ENCODE measurements at regions not wholly inside any gene's neighbourhood (a gene's known extent, or its start where the extent isn't known, plus 50 kb on each side); places are given as distances from the start of the nearest gene placed in this dataset.

DNA sequence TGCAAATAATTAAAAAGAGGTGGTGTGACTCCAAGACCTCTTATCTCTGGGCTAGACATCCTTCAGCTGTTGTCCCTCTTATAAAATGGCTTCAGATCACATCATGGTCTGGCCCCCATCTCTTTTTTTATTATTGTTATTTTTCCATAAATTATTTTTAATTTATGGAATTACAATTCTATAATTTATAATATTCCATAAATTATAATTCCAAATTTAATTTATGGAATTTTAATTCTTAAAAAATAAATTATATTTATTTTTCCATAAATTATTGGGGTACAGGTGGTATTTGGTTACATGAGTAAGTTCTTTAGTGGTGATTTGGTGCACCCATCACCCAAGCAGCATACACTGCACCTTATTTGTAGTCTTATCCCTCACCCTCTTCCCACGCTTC is 65.9 kb upstream of the GJA5 start:
- no peak for TF ChIP-seq POLR2AphosphoS5 (IDR thresholded peaks at IDR 0.05)
- no peak for TF ChIP-seq POLR2A (IDR thresholded peaks at IDR 0.05)
- TF ChIP-seq, protein P1, sequence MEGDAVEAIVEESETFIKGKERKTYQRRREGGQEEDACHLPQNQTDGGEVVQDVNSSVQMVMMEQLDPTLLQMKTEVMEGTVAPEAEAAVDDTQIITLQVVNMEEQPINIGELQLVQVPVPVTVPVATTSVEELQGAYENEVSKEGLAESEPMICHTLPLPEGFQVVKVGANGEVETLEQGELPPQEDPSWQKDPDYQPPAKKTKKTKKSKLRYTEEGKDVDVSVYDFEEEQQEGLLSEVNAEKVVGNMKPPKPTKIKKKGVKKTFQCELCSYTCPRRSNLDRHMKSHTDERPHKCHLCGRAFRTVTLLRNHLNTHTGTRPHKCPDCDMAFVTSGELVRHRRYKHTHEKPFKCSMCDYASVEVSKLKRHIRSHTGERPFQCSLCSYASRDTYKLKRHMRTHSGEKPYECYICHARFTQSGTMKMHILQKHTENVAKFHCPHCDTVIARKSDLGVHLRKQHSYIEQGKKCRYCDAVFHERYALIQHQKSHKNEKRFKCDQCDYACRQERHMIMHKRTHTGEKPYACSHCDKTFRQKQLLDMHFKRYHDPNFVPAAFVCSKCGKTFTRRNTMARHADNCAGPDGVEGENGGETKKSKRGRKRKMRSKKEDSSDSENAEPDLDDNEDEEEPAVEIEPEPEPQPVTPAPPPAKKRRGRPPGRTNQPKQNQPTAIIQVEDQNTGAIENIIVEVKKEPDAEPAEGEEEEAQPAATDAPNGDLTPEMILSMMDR (IDR thresholded peaks at IDR 0.05): no peak
- no peak for TF ChIP-seq EP300 (IDR thresholded peaks at IDR 0.05)
- H3K4me1 ChIP-seq: no peaks in the 10 kb centered on the region
- H3K36me3 ChIP-seq: no peaks in the 10 kb centered on the region
- no peak overlapping the region for H3K27ac ChIP-seq
- no peak for DNase-seq
- intact Hi-C loops (cut with DNase I): no loop called here
- H3K4me3 ChIP-seq: no peak overlapping the region
- no peaks in the 10 kb centered on the region for H3K9me3 ChIP-seq
- WGBS, 2 donors: 87 to 93% methylated on average over 1 of the region's 1 CpG
- H3K27me3 ChIP-seq: no peaks in the 10 kb centered on the region

DNA sequence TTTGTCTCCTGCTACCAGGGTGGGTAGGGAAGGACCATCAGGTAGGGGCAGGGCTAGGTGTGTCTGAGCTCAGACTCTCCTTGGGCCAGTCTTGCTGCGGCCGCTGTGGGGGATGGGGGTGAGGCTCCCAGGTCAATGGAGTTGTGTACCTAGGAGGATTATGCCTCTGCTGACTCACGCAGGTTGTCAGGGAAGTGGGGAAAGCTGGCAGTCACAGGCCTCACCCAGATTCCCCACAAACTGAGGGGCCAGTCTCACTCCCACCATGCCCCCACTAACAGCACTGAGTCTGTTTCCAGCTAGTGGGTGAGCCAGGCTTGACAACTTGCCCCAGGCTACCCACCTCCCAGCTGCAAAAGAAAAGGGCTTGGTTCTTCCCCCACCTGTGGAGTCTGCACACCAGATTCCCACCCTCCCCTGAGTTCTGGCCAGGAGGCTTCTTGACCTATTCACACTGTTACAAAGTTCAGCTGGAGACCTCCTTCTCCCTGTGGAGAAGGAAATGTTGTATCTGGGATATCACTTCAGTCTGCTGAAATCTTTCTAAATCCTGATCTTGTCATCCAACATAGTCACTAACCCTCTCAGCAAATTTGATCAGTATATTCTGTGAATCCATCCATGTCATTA is 69.2 kb upstream of the GJA8 start:
- no peaks in the 10 kb centered on the region for H3K4me1 ChIP-seq
- intact Hi-C loops (cut with DNase I): no loop called here
- H3K4me3 ChIP-seq: no peak overlapping the region
- no peaks in the 10 kb centered on the region for H3K36me3 ChIP-seq
- TF ChIP-seq POLR2A (IDR thresholded peaks at IDR 0.05) (no peak), POLR2AphosphoS5 (IDR thresholded peaks at IDR 0.05) (no peak), EP300 (IDR thresholded peaks at IDR 0.05) (no peak)
- H3K9me3 ChIP-seq: no peaks in the 10 kb centered on the region
- H3K27me3 ChIP-seq: peaks cover 0 to 7% (median 0%) of the 10 kb centered on the region in 3 donors
- WGBS, 2 donors: 60 to 73% methylated on average over 3 of the region's 3 CpGs
- no peak overlapping the region for H3K27ac ChIP-seq
- no peak for DNase-seq

DNA sequence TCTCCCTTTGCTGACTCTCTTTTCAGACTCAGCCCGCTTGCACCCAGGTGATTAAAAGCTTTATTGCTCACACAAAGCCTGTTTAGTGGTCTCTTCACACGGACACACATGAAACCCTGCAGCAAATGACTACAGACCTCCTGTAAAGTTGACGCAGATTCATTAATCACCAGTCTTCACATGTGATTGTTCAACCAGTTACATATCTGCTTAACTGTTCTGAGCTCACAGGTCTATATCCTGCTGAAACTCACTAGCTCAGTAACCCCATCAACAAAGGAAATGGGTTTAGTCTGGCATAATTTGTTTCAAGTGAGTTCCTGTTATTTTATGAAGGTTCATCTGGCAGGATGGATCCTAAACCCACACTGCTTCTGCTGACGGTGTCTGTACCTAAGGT is 68.4 kb upstream of the GJA8 start:
- 30 to 40% methylated on average over 4 of the region's 4 CpGs for WGBS, 2 donors
- DNase-seq: no peak

DNA sequence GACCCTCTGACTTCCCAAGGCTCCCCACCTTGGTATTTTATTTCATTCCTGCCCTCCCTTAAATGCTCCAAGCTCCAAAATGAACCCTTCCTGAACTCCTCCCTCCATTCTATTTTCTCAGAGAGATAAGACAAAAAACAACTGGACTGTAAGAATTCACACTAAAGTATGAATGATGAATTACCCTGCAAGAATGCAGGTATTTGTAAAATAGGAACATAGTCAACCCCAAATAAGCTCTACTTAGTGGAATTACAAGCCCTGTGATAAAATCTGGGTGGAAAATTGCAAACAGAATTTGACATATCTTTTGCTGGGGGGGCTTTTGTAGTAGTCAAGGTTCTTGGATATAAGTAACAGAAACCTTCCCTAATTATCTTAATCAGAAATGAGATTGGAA is 67.8 kb upstream of the GJA8 start:
- intact Hi-C loops (cut with DNase I): no loop called here
- H3K4me3 ChIP-seq: no peak overlapping the region
- TF ChIP-seq POLR2A (IDR thresholded peaks at IDR 0.05): no peak
- TF ChIP-seq EP300 (IDR thresholded peaks at IDR 0.05): no peak
- TF ChIP-seq, protein P1 (IDR thresholded peaks at IDR 0.05): no peak
- TF ChIP-seq POLR2AphosphoS5 (IDR thresholded peaks at IDR 0.05): no peak
- H3K4me1 ChIP-seq: no peaks in the 10 kb centered on the region
- no peak for DNase-seq
- peaks cover 0 to 7% (median 0%) of the 10 kb centered on the region in 3 donors for H3K27me3 ChIP-seq
- H3K9me3 ChIP-seq: no peaks in the 10 kb centered on the region
- no peak overlapping the region for H3K27ac ChIP-seq
- no peaks in the 10 kb centered on the region for H3K36me3 ChIP-seq

More for the DNA sequence above, 68.4 kb upstream of the GJA8 start:
- Histone ChIP-seq H3K4me1 (no peaks in the 10 kb centered on the region), H3K27me3 (peaks cover 0 to 7% (median 0%) of the 10 kb centered on the region in 3 donors), H3K4me3 (no peak overlapping the region), H3K27ac (no peak overlapping the region), H3K36me3 (no peaks in the 10 kb centered on the region), H3K9me3 (no peaks in the 10 kb centered on the region)
- intact Hi-C loops (cut with DNase I): no loop called here
- TF ChIP-seq POLR2A (IDR thresholded peaks at IDR 0.05) (no peak), EP300 (IDR thresholded peaks at IDR 0.05) (no peak), POLR2AphosphoS5 (IDR thresholded peaks at IDR 0.05) (no peak)
- TF ChIP-seq, protein P1 (IDR thresholded peaks at IDR 0.05): no peak

DNA sequence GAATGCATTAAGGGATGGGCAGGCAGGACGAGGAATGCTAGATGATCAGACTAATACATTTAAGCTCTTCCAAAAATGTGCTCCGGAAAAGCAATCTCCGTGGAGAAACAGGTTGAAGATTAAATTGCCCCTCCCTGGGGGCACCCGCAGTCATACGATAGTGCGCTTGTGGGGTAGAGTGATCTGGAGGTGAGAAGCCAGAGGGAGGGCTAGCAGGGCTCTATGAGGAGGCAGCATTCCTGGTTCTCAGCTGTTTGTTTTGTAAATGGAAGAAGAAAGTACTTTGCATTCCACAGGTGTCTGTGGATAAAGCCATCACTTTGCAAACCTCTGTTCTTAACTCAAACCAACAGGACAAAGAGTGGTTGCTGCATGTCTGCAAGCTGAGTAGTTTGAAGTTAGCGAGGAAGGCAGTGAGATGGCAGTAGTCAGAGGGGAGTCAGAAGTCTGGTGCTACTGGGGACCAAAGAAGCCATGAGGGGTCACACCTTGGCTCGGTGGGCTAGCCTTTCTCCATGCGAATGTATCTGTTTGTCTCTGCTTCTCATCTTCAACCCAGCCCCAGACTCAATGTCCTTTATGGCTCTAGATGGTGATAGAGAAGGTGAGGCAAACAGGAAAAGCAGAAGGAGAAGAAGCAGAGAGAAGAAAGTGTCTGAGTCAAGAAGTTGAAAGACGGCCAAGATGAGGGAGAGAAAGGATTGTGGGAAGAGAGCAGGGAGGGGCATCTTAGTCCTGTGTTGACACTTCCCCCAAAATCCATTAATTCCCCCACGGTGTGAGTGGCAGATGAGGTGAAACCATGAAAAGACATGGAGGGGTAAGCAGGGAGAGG is 65.2 kb upstream of the GJA8 start:
- DNase-seq: no peak

More for the DNA sequence above, 65.2 kb upstream of the GJA8 start:
- TF ChIP-seq POLR2A (IDR thresholded peaks at IDR 0.05) (no peak), POLR2AphosphoS5 (IDR thresholded peaks at IDR 0.05) (no peak), EP300 (IDR thresholded peaks at IDR 0.05) (no peak)
- TF ChIP-seq, protein P1 (IDR thresholded peaks at IDR 0.05): no peak
- whole genome bisulfite sequencing, 2 donors: 74 to 76% methylated on average over 11 of the region's 11 CpGs
- Histone ChIP-seq H3K36me3 (no peaks in the 10 kb centered on the region), H3K9me3 (no peaks in the 10 kb centered on the region), H3K4me1 (no peaks in the 10 kb centered on the region), H3K27ac (no peak overlapping the region), H3K4me3 (no peak overlapping the region), H3K27me3 (peaks cover 0 to 7% (median 0%) of the 10 kb centered on the region in 3 donors)
- intact Hi-C loops (cut with DNase I): no loop called here

Measured in sigmoid colon (tissue), 6 donors.